Mesenchymal stem cell (in vitro differentiated cells and primary cell): ENCODE measurements at regions not wholly inside any gene's neighbourhood (a gene's known extent, or its start where the extent isn't known, plus 50 kb on each side); places are given as distances from the start of the nearest gene placed in this dataset.
A peak's percentile ranks its signal among the peaks of the same experiment; 100 is the strongest.

Source experiments
- DNase-seq: peaks from one replicate; pipeline ENCODE4 v3.0.0-alpha.2; 2013
- H2AFZ ChIP-seq: one replicate; pipeline ENCODE4 v1.6.1; 2013; ENCODE audit warnings: low read depth, mild to moderate bottlenecking, control low read depth, inconsistent platforms, low read length, moderate library complexity
- H2AK5ac ChIP-seq: 2 replicates; pipeline ENCODE4 v1.6.1; 2013; ENCODE audit warnings: low read length, moderate library complexity, mild to moderate bottlenecking, inconsistent platforms; ENCODE audit not compliant: severe bottlenecking
- H2BK120ac ChIP-seq: one replicate; pipeline ENCODE4 v1.6.1; 2013; ENCODE audit warnings: low read depth, mild to moderate bottlenecking, inconsistent platforms, low read length, moderate library complexity
- H2BK12ac ChIP-seq, 2 experiments: one replicate each; pipeline ENCODE4 v1.6.1; 2013; ENCODE audit warnings: inconsistent platforms in 2 of 2, low read length in 2 of 2, mild to moderate bottlenecking in 2 of 2, moderate library complexity in 2 of 2, control low read depth in 1 of 2
- H2BK15ac ChIP-seq: one replicate; pipeline ENCODE4 v1.6.1; 2013; ENCODE audit warnings: mild to moderate bottlenecking, low read depth, inconsistent platforms; ENCODE audit not compliant: poor library complexity, severe bottlenecking
- H2BK5ac ChIP-seq: 2 replicates; pipeline ENCODE4 v1.6.1; 2013; ENCODE audit warnings: low read depth, mild to moderate bottlenecking, low read length, control low read depth, inconsistent platforms; ENCODE audit not compliant: poor library complexity, severe bottlenecking
- H3K14ac ChIP-seq, 2 experiments: one replicate each; pipeline ENCODE4 v1.6.1; 2013; ENCODE audit warnings: inconsistent platforms in 2 of 2, low read length in 2 of 2, control low read depth in 1 of 2, mild to moderate bottlenecking in 1 of 2, moderate library complexity in 1 of 2
- H3K18ac ChIP-seq, 2 experiments: one replicate each; pipeline ENCODE4 v1.6.1; 2013; ENCODE audit warnings: inconsistent platforms in 2 of 2, low read length in 2 of 2, control low read depth in 1 of 2, low read depth in 1 of 2, mild to moderate bottlenecking in 1 of 2
- H3K23ac ChIP-seq, 2 experiments: one replicate each; pipeline ENCODE4 v1.6.1; 2013; ENCODE audit warnings: inconsistent platforms in 2 of 2, low read length in 2 of 2, mild to moderate bottlenecking in 2 of 2, moderate library complexity in 2 of 2, control low read depth in 1 of 2
- H3K27ac ChIP-seq: 2 replicates; pipeline ENCODE4 v1.5.1; 2013; ENCODE audit warnings: mild to moderate bottlenecking, moderate library complexity, low read length, control low read depth, inconsistent platforms; ENCODE audit not compliant: poor library complexity, severe bottlenecking
- H3K27me3 ChIP-seq, 2 experiments: 2 replicates each; pipeline versions ENCODE4 v1.6.1 to v1.7.0; 2013; ENCODE audit warnings: low read length in 2 of 2, mild to moderate bottlenecking in 2 of 2, moderate library complexity in 2 of 2, control low read depth in 1 of 2, inconsistent platforms in 1 of 2; ENCODE audit not compliant: control insufficient read depth in 1 of 2, insufficient read depth in 1 of 2
- H3K36me3 ChIP-seq, 2 experiments: 2 replicates each; pipeline versions ENCODE4 v1.6.1 to v1.7.0; 2013; ENCODE audit warnings: low read length in 2 of 2, control low read depth in 1 of 2, inconsistent platforms in 1 of 2, low read depth in 1 of 2, mild to moderate bottlenecking in 1 of 2; ENCODE audit not compliant: insufficient read depth in 2 of 2, control insufficient read depth in 1 of 2
- H3K4ac ChIP-seq, 2 experiments: one replicate each; pipeline ENCODE4 v1.6.1; 2013; ENCODE audit warnings: inconsistent platforms in 2 of 2, low read length in 2 of 2, mild to moderate bottlenecking in 2 of 2, moderate library complexity in 2 of 2, control low read depth in 1 of 2, low read depth in 1 of 2
- H3K4me1 ChIP-seq: 2 replicates; pipeline ENCODE4 v1.6.1; 2013; ENCODE audit warnings: low read depth, low read length, control low read depth; ENCODE audit not compliant: control insufficient read depth, insufficient read depth
- H3K4me2 ChIP-seq: 2 replicates; pipeline ENCODE4 v1.6.1; 2013; ENCODE audit warnings: low read length, mild to moderate bottlenecking, inconsistent platforms; ENCODE audit not compliant: poor library complexity, severe bottlenecking
- H3K4me3 ChIP-seq, 2 experiments: 2 replicates each; pipeline versions ENCODE4 v1.5.1 to v1.7.0; 2013; ENCODE audit warnings: low read length in 2 of 2, mild to moderate bottlenecking in 2 of 2, control low read depth in 1 of 2, low read depth in 1 of 2; ENCODE audit not compliant: insufficient read depth in 1 of 2
- H3K79me1 ChIP-seq: replicated peaks from 2 replicates; pipeline ENCODE4 v1.6.1; 2013; ENCODE audit warnings: mild to moderate bottlenecking, control low read depth, low read length, inconsistent platforms; ENCODE audit not compliant: poor library complexity, severe bottlenecking
- H3K9ac ChIP-seq: 2 replicates; pipeline ENCODE4 v1.7.0; 2013; ENCODE audit warnings: mild to moderate bottlenecking, low read length, moderate library complexity
- H3K9me3 ChIP-seq: 2 replicates; pipeline ENCODE4 v1.7.0; 2013; ENCODE audit warnings: mild to moderate bottlenecking, low read length; ENCODE audit not compliant: control insufficient read depth
- H4K8ac ChIP-seq: one replicate; pipeline ENCODE4 v1.6.1; 2013; ENCODE audit warnings: inconsistent platforms, mild to moderate bottlenecking, low read length, moderate library complexity
- H4K91ac ChIP-seq: one replicate; pipeline ENCODE4 v1.6.1; 2013; ENCODE audit warnings: mild to moderate bottlenecking, low read length, inconsistent platforms
- WGBS: methylation state at CpG from one replicate; pipeline ENCODE4 v1.1.7; 2013; ENCODE audit warnings: mixed read lengths; 5-methylcytosine and 5-hydroxymethylcytosine counted together

GRCh38 chr7:17036584-17036983 lies 154.8 kb upstream of the AGR3 start:
- no peak for DNase-seq
- no peak overlapping the region for H3K14ac ChIP-seq
- H2AFZ ChIP-seq, result no peak overlapping the region
- H3K18ac ChIP-seq, result no peak overlapping the region
- H3K9ac ChIP-seq, result no peak overlapping the region
- H3K4ac ChIP-seq, result no peak overlapping the region
- H2BK12ac ChIP-seq, result no peak overlapping the region
- H3K36me3 ChIP-seq, result no peaks in the 10 kb centered on the region
- H3K4me3 ChIP-seq, result no peak overlapping the region
- 100% methylated on average over 2 of the region's 2 CpGs for WGBS
- no peak overlapping the region for H2BK15ac ChIP-seq
- no peak overlapping the region for H2BK120ac ChIP-seq
- no peaks in the 10 kb centered on the region for H3K9me3 ChIP-seq
- H3K79me1 ChIP-seq, result no peaks in the 10 kb centered on the region
- H2AK5ac ChIP-seq, result no peak overlapping the region
- no peak overlapping the region for H4K8ac ChIP-seq
- H4K91ac ChIP-seq, result no peak overlapping the region
- H3K4me2 ChIP-seq, result no peak overlapping the region
- H3K23ac ChIP-seq, result no peak overlapping the region
- no peaks in the 10 kb centered on the region for H3K4me1 ChIP-seq
- no peak overlapping the region for H2BK5ac ChIP-seq
- H3K27ac ChIP-seq, result no peak overlapping the region
- no peaks in the 10 kb centered on the region for H3K27me3 ChIP-seq

GRCh38 chr7:17037356-17037755 lies 155.6 kb upstream of the AGR3 start:
- Histone ChIP-seq H3K9ac (no peak overlapping the region), H3K4me3 (no peak overlapping the region), H3K23ac (no peak overlapping the region), H3K27me3 (no peaks in the 10 kb centered on the region), H3K36me3 (no peaks in the 10 kb centered on the region), H3K27ac (no peak overlapping the region), H4K8ac (no peak overlapping the region), H2BK5ac (no peak overlapping the region), H4K91ac (no peak overlapping the region), H3K4ac (no peak overlapping the region), H3K9me3 (no peaks in the 10 kb centered on the region), H2AK5ac (no peak overlapping the region), H3K18ac (no peak overlapping the region), H3K79me1 (no peaks in the 10 kb centered on the region), H3K4me2 (no peak overlapping the region), H2BK15ac (no peak overlapping the region), H2BK120ac (no peak overlapping the region), H2AFZ (no peak overlapping the region), H2BK12ac (peak overlapping the region in 1 of 2 experiments; percentile 78), H3K14ac (no peak overlapping the region), H3K4me1 (no peaks in the 10 kb centered on the region)
- no peak for DNase-seq
- WGBS, result 92% methylated on average over 3 of the region's 3 CpGs

GRCh38 chr7:17038160-17038782 lies 156.5 kb upstream of the AGR3 start:
- WGBS, result 47% methylated on average over 2 of the region's 3 CpGs
- Histone ChIP-seq H3K36me3 (no peaks in the 10 kb centered on the region), H3K4me2 (no peak overlapping the region), H4K8ac (peak overlapping the region; percentile 60), H3K14ac (no peak overlapping the region), H4K91ac (peak overlapping the region; percentile 11), H2BK5ac (no peak overlapping the region), H3K9ac (no peak overlapping the region), H3K23ac (no peak overlapping the region), H2AFZ (no peak overlapping the region), H2BK12ac (peak overlapping the region in 1 of 2 experiments; percentile 63), H3K4ac (peak overlapping the region in 1 of 2 experiments; percentile 58), H3K4me3 (no peak overlapping the region), H3K79me1 (no peaks in the 10 kb centered on the region), H3K27me3 (no peaks in the 10 kb centered on the region), H2BK120ac (no peak overlapping the region), H3K27ac (no peak overlapping the region), H2BK15ac (no peak overlapping the region), H3K9me3 (no peaks in the 10 kb centered on the region), H3K18ac (peak overlapping the region; percentile 37 to 80), H2AK5ac (no peak overlapping the region), H3K4me1 (no peaks in the 10 kb centered on the region)
- DNase-seq, result no peak

GRCh38 chr7:17038783-17039170 lies 157.0 kb upstream of the AGR3 start:
- Histone ChIP-seq H2BK15ac (no peak overlapping the region), H3K27me3 (no peaks in the 10 kb centered on the region), H3K4me2 (no peak overlapping the region), H3K4ac (no peak overlapping the region), H3K4me3 (no peak overlapping the region), H3K23ac (no peak overlapping the region), H2BK120ac (no peak overlapping the region), H4K8ac (no peak overlapping the region), H3K9ac (no peak overlapping the region), H3K14ac (no peak overlapping the region), H4K91ac (no peak overlapping the region), H2AK5ac (no peak overlapping the region), H3K79me1 (no peaks in the 10 kb centered on the region), H3K27ac (no peak overlapping the region), H2BK12ac (no peak overlapping the region), H2AFZ (no peak overlapping the region), H3K36me3 (no peaks in the 10 kb centered on the region), H3K4me1 (no peaks in the 10 kb centered on the region), H2BK5ac (no peak overlapping the region), H3K18ac (no peak overlapping the region), H3K9me3 (no peaks in the 10 kb centered on the region)
- no peak for DNase-seq
- WGBS, result 76% methylated on average over 1 of the region's 2 CpGs
